GM12878 (cell line): ENCODE measurements at regions not wholly inside any gene's neighbourhood (a gene's known extent, or its start where the extent isn't known, plus 50 kb on each side); places are given as distances from the start of the nearest gene placed in this dataset.
"Not testable (repeated sequence)": the region's sequence is repeated elsewhere in the genome, so short reads cannot be mapped to it uniquely, and the experiment has no call there.

Experiments
- ATAC-seq: fragments of 200-7000 bp; cut with Tn5 transposase; 3 replicates; pipeline ENCODE4 v1.9.1; 2020; ENCODE audit warnings: mild to moderate bottlenecking, moderate library complexity
- BruUV-seq: library from RNA; stranded (reverse); fragments of 400-500 nt; replicated peaks from 2 replicates; lab custom pipeline; 2021; lab: Mats Ljungman, UMichigan
- CTCF ChIA-PET: fragments of 300-600 bp; sonication (Branson Sonifier 250); formaldehyde crosslinking; extraction: SDS; loops from one replicate; lab custom pipeline; 2021; ENCODE audit warnings: inconsistent platforms; lab: Yijun Ruan, JAX
- POLR2A ChIA-PET: fragments of 350-600 bp; formaldehyde crosslinking; extraction: SDS; loops from one replicate; lab custom pipeline; 2021; ENCODE audit warnings: inconsistent platforms; lab: Charles Lee
- RAD21 ChIA-PET: fragments of 300-600 bp; sonication (Branson Sonifier 250); formaldehyde crosslinking; loops from one replicate; lab custom pipeline; 2023; ENCODE audit warnings: antibody characterized with exemption; ENCODE audit not compliant: unreplicated experiment; lab: Charles Lee
- SMC1A ChIA-PET: fragments of 300-600 bp; sonication (Branson Sonifier 250); formaldehyde crosslinking; loops from one replicate; lab custom pipeline; 2023; ENCODE audit not compliant: unreplicated experiment, uncharacterized antibody; lab: Charles Lee
- DNase-seq: peaks from one replicate; pipeline ENCODE4 v3.0.0-alpha.2; 2011; ENCODE audit warnings: low read depth, low spot score
- FAIRE-seq: peaks from 3 replicates; lab custom pipeline; 2011; peaks lifted over from hg19 to GRCh38; lab: Jason Lieb, UNC
- H2AFZ ChIP-seq: 2 replicates; pipeline ENCODE4 v1.6.0; 2011; ENCODE audit warnings: low read depth, low read length, control low read depth; ENCODE audit not compliant: control insufficient read depth
- H3K27ac ChIP-seq: 2 replicates; pipeline ENCODE4 v1.5.1; 2011; ENCODE audit warnings: control low read depth; ENCODE audit not compliant: control insufficient read depth, insufficient read depth
- H3K27me3 ChIP-seq, 2 experiments: replicated peaks in 1 of 2; 2 replicates each; pipeline versions ENCODE4 v1.6.0 to v1.6.1; 2011; ENCODE audit warnings: low read length in 1 of 2; ENCODE audit not compliant: control insufficient read depth in 2 of 2, insufficient read depth in 2 of 2
- H3K36me3 ChIP-seq, 2 experiments: 2 replicates each; pipeline ENCODE4 v1.5.1; 2011; ENCODE audit warnings: low read length in 1 of 2; ENCODE audit not compliant: control insufficient read depth in 2 of 2, insufficient read depth in 2 of 2
- H3K4me1 ChIP-seq: 2 replicates; pipeline ENCODE4 v1.6.1; 2011; ENCODE audit warnings: mild to moderate bottlenecking, low read length, moderate library complexity, mixed read lengths; ENCODE audit not compliant: control insufficient read depth, insufficient read depth
- H3K4me2 ChIP-seq: 2 replicates; pipeline ENCODE4 v1.6.0; 2011; ENCODE audit warnings: control low read depth; ENCODE audit not compliant: control insufficient read depth, insufficient read depth
- H3K4me3 ChIP-seq: fragments of 200-600 bp; sonication (generic); 2 replicates; pipeline ENCODE4 v1.5.1; 2016
- H3K79me2 ChIP-seq: 2 replicates; pipeline ENCODE4 v1.6.0; 2011; ENCODE audit warnings: low read length; ENCODE audit not compliant: control insufficient read depth, insufficient read depth
- H3K9ac ChIP-seq: 2 replicates; pipeline ENCODE4 v1.8.0; 2011; ENCODE audit warnings: low read length, control low read depth, mixed read lengths; ENCODE audit not compliant: control insufficient read depth, insufficient read depth
- H3K9me3 ChIP-seq: replicated peaks from 3 replicates; pipeline ENCODE4 v1.5.1; 2011; ENCODE audit warnings: mild to moderate bottlenecking, low read length; ENCODE audit not compliant: control insufficient read depth, insufficient read depth
- H4K20me1 ChIP-seq: 2 replicates; pipeline ENCODE4 v1.6.0; 2011; ENCODE audit not compliant: control insufficient read depth, insufficient read depth
- CBFB ChIP-seq: IDR thresholded peaks from 2 replicates; pipeline ENCODE4 v1.6.1; 2016; ENCODE audit warnings: antibody characterized with exemption, low read depth
- CBX5 ChIP-seq: sonication (generic); IDR thresholded peaks from 2 replicates; pipeline ENCODE4 v1.6.1; 2016; ENCODE audit warnings: low read depth, moderate library complexity, mild to moderate bottlenecking, inconsistent platforms
- CHD2 ChIP-seq: IDR thresholded peaks from 2 replicates; pipeline ENCODE4 v1.6.1; 2011; ENCODE audit warnings: low read depth, low read length, improper control_type of control experiment, borderline replicate concordance
- EGR1 ChIP-seq, 2 experiments: IDR thresholded peaks; 1 replicate in 1 of 2; 2 replicates in 1 of 2; pipeline ENCODE4 v1.6.1; 2011 to 2012; ENCODE audit warnings: low read depth in 2 of 2, low read length in 2 of 2, borderline replicate concordance in 1 of 2, mild to moderate bottlenecking in 1 of 2, moderate library complexity in 1 of 2
- MEF2B ChIP-seq: fragments of 450-650 bp; IDR thresholded peaks from 2 replicates; pipeline ENCODE4 v1.6.1; 2018; ENCODE audit warnings: mild to moderate bottlenecking, moderate library complexity; ENCODE audit not compliant: partially characterized antibody, poor library complexity, severe bottlenecking
- MTA3 ChIP-seq: IDR thresholded peaks from 2 replicates; pipeline ENCODE4 v1.6.1; 2012; ENCODE audit warnings: low read length, inconsistent platforms, borderline replicate concordance
- MYC ChIP-seq: IDR thresholded peaks from 2 replicates; pipeline ENCODE4 v1.6.1; 2011; ENCODE audit warnings: mild to moderate bottlenecking, low read length, moderate library complexity, inconsistent platforms; ENCODE audit not compliant: insufficient read depth, insufficient replicate concordance, insufficient read length, severe bottlenecking
- NR2F1 ChIP-seq: fragments of 450-650 bp; conservative IDR thresholded peaks from 2 replicates; pipeline ENCODE4 v1.6.1; 2017; ENCODE audit warnings: mild to moderate bottlenecking
- SUZ12 ChIP-seq: fragments of 200-600 bp; sonication (generic); IDR thresholded peaks from one replicate; pipeline ENCODE4 v1.6.1; 2018; ENCODE audit warnings: antibody characterized with exemption, mild to moderate bottlenecking; ENCODE audit not compliant: unreplicated experiment
- TAF1 ChIP-seq: IDR thresholded peaks from 2 replicates; pipeline ENCODE4 v1.6.1; 2011; ENCODE audit warnings: mild to moderate bottlenecking, low read depth, low read length, borderline replicate concordance
- TARDBP ChIP-seq: IDR thresholded peaks from 2 replicates; pipeline ENCODE4 v1.6.1; 2016; ENCODE audit warnings: borderline replicate concordance
- USF2 ChIP-seq: IDR thresholded peaks from 2 replicates; pipeline ENCODE4 v1.6.1; 2011; ENCODE audit warnings: low read depth, low read length, improper control_type of control experiment, borderline replicate concordance
- YY1 ChIP-seq: IDR thresholded peaks from 2 replicates; pipeline ENCODE4 v1.6.1; 2011; ENCODE audit warnings: low read depth, mild to moderate bottlenecking, low read length
- ZNF217 ChIP-seq: fragments of 450-650 bp; IDR thresholded peaks from 2 replicates; pipeline ENCODE4 v1.6.1; 2017; ENCODE audit warnings: antibody characterized with exemption, mild to moderate bottlenecking
- ZNF24 ChIP-seq: fragments of 450-650 bp; IDR thresholded peaks from 2 replicates; pipeline ENCODE4 v1.6.1; 2017; ENCODE audit warnings: antibody characterized with exemption, mild to moderate bottlenecking
- WGBS: methylation state at CpG from one replicate; pipeline ENCODE4 v1.1.6; 2016; ENCODE audit warnings: low lambda C conversion rate; ENCODE audit not compliant: insufficient replicate concordance, insufficient coverage; ENCODE audit errors: missing lambda C conversion rate; 5-methylcytosine and 5-hydroxymethylcytosine counted together
- in situ Hi-C: fragments of 300-500 bp; cut with MboI; formaldehyde crosslinking; loops from 9 replicates; pipeline ENCODE4 v1.14.3; 2018; ENCODE audit warnings: mixed read lengths
- intact Hi-C: fragments of 100-400 bp; cut with micrococcal nuclease; formaldehyde crosslinking; loops from one replicate; pipeline ENCODE4 v1.14.2; 2022; ENCODE audit not compliant: unreplicated experiment
- TF ChIP-seq, protein P1 (sequence below): IDR thresholded peaks from 2 replicates; pipeline ENCODE4 v1.6.1; 2011; ENCODE audit warnings: low read depth, mild to moderate bottlenecking, low read length, moderate library complexity, borderline replicate concordance; ENCODE audit errors: extremely low read depth

DNA sequence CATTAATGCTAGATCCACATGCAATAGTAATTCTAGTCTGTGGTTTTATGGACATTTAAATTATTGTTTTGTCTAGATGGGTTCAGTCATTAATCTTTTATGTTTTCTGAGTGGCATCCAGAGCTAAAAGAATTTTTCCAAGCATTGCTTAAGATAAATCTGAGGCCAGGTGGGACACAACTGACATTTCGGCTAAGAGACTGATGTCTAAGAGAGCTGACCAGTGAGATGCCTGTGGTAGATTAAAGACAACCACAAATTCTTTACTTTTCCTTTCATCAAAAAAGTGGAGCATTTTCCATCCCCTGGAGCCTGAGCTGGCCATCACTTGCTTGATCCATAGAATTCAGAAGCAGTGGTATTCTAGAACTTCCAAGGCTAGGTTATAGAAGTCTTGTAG, 182.2 kb downstream of the NRP2 start:
- Histone ChIP-seq H4K20me1 (no peaks in the 10 kb centered on the region), H3K36me3 (no peaks in the 10 kb centered on the region), H3K4me2 (no peak overlapping the region), H3K9me3 (no peaks in the 10 kb centered on the region), H3K4me1 (no peaks in the 10 kb centered on the region), H3K79me2 (no peaks in the 10 kb centered on the region), H3K9ac (no peak overlapping the region), H3K27me3 (no peaks in the 10 kb centered on the region), H3K27ac (no peak overlapping the region), H2AFZ (no peak overlapping the region), H3K4me3 (no peak overlapping the region)
- BruUV-seq, result no TSS peak
- SMC1A ChIA-PET, result no interaction called here
- FAIRE-seq, result no peak
- intact Hi-C loops (no loop called here), in situ Hi-C loops (no loop called here)
- DNase-seq, result no peak
- RAD21 ChIA-PET, result no interaction called here
- ATAC-seq, result no peak
- CTCF ChIA-PET, result no interaction called here
- POLR2A ChIA-PET, result interaction anchor here (0.7 kb wide), 1 partner anchor 12 kb away, joined by 3 read pairs; no protein-coding TSS in a partner anchor
- WGBS, result 52% methylated on average over 1 of the region's 1 CpG
- TF ChIP-seq CBFB (no peak), MYC (no peak), CHD2 (no peak), MTA3 (no peak), TAF1 (no peak), TARDBP (no peak), NR2F1 (no peak), SUZ12 (no peak), ZNF24 (no peak), ZNF217 (no peak), EGR1 (IDR thresholded peaks at IDR 0.05; ENCODE audit: borderline replicate concordance in 1 of 2, low read depth in 2 of 2, low read length in 2 of 2) (no peak), CBX5 (no peak), YY1 (no peak), USF2 (no peak), MEF2B (no peak)
- TF ChIP-seq, protein P1, sequence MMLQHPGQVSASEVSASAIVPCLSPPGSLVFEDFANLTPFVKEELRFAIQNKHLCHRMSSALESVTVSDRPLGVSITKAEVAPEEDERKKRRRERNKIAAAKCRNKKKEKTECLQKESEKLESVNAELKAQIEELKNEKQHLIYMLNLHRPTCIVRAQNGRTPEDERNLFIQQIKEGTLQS, result no peak

GRCh38 chr2:205862761-205863160, 180.5 kb downstream of the NRP2 start:
- BruUV-seq, result not testable (repeated sequence)

More at GRCh38 chr2:205862761-205863160, 180.5 kb downstream of the NRP2 start:
- FAIRE-seq, H3K9me3 ChIP-seq, DNase-seq, CTCF ChIA-PET, H3K9ac ChIP-seq, H3K4me1 ChIP-seq, H3K27me3 ChIP-seq, POLR2A ChIA-PET, H4K20me1 ChIP-seq, H2AFZ ChIP-seq, H3K36me3 ChIP-seq, intact Hi-C loops, H3K79me2 ChIP-seq, ATAC-seq, in situ Hi-C loops, H3K27ac ChIP-seq, RAD21 ChIA-PET, SMC1A ChIA-PET, H3K4me2 ChIP-seq, H3K4me3 ChIP-seq: not testable (repeated sequence)
- 32% methylated on average over 4 of the region's 4 CpGs for WGBS
